ENCODE measurements at regions not wholly inside any gene's neighbourhood (a gene's known extent, or its start where the extent isn't known, plus 50 kb on each side); places are given as distances from the start of the nearest gene placed in this dataset.

GRCh38 chr18:40866968-40867367 lies 1088.1 kb upstream of the PIK3C3 start:
- Histone ChIP-seq H2BK20ac (ENCODE audit: low read length) (no peak overlapping the region), H3K36me3 (ENCODE audit: control insufficient read depth in 2 of 4, insufficient read depth in 4 of 4, low read length in 3 of 4) (no peaks in the 10 kb centered on the region), H3K4ac (replicated peaks; ENCODE audit: insufficient read length, low read depth, low read length) (no peak overlapping the region), H3K56ac (replicated peaks; ENCODE audit: insufficient read length, low read depth, low read length) (no peak overlapping the region), H3K9me3 (ENCODE audit: insufficient read depth in 2 of 2, low read depth in 1 of 2, low read length in 1 of 2) (no peaks in the 10 kb centered on the region; a peak in 1 of 4 replicates), H4K91ac (replicated peaks; ENCODE audit: insufficient read length, low read length) (no peak overlapping the region), H3K14ac (ENCODE audit: insufficient read length) (no peak overlapping the region), H4K5ac (ENCODE audit: insufficient read length, low read depth, low read length) (no peak overlapping the region), H2BK15ac (ENCODE audit: low read length) (no peak overlapping the region), H2BK120ac (replicated peaks; ENCODE audit: low read depth, low read length) (no peak overlapping the region), H3K79me2 (ENCODE audit: control insufficient read depth in 1 of 2, insufficient read depth in 2 of 2, low read length in 2 of 2) (no peaks in the 10 kb centered on the region), H3K27ac (ENCODE audit: low read depth, low read length) (no peak overlapping the region), H3K23ac (ENCODE audit: insufficient read length) (no peak overlapping the region), H3K9ac (replicated peaks in 1 of 4; ENCODE audit: extremely low read depth in 1 of 4, low read depth in 3 of 4, low read length in 3 of 4) (no peak overlapping the region), H3K4me3 (ENCODE audit: extremely low read depth in 1 of 4, insufficient read depth in 2 of 4, low read depth in 3 of 4, low read length in 4 of 4) (no peak overlapping the region), H4K8ac (ENCODE audit: extremely low read depth, insufficient read depth, low read length) (no peak overlapping the region), H3K79me1 (ENCODE audit: low read depth, low read length) (no peaks in the 10 kb centered on the region), H2AK5ac (ENCODE audit: low read depth, low read length) (no peak overlapping the region), H2AFZ (ENCODE audit: low read length) (no peak overlapping the region), H3K27me3 (replicated peaks in 1 of 4; ENCODE audit: control insufficient read depth in 3 of 4, extremely low read depth in 1 of 4, insufficient read depth in 3 of 4, low read length in 3 of 4) (no peaks in the 10 kb centered on the region), H3K4me2 (ENCODE audit: insufficient read depth in 1 of 2, low read depth in 2 of 2, low read length in 2 of 2) (no peak overlapping the region), H3K4me1 (replicated peaks in 1 of 4; ENCODE audit: control insufficient read depth in 3 of 4, insufficient read depth in 4 of 4, low read length in 3 of 4) (no peaks in the 10 kb centered on the region), H3K23me2 (ENCODE audit: low read depth, low read length) (no peaks in the 10 kb centered on the region), H2BK12ac (ENCODE audit: low read depth, low read length) (no peak overlapping the region), H3K18ac (ENCODE audit: extremely low read depth, low read length) (no peak overlapping the region), H2BK5ac (ENCODE audit: low read depth, low read length) (no peak overlapping the region), H4K20me1 (replicated peaks in 1 of 2; ENCODE audit: control insufficient read depth in 1 of 2, insufficient read depth in 2 of 2, low read length in 2 of 2) (no peaks in the 10 kb centered on the region)
- WGBS, 2 experiments (ENCODE audit: extremely low coverage in 1 of 2, insufficient coverage in 1 of 2, insufficient read length in 1 of 2, insufficient replicate concordance in 2 of 2, low coverage in 1 of 2, low lambda C conversion rate in 2 of 2, missing lambda C conversion rate in 1 of 2): 92% methylated on average over 3 of the region's 3 CpGs; no CpG with 5 or more reads in 1 of the 2 experiments
- ChIA-PET POLR2A (ENCODE audit: partially characterized antibody) (no interaction called here), CTCF (ENCODE audit: partially characterized antibody) (no interaction called here)
- FAIRE-seq (no peak), DNase-seq (ENCODE audit: low read depth in 1 of 2, low spot score in 2 of 2) (no peak)
- TF ChIP-seq CHD1 (IDR thresholded peaks at IDR 0.05; ENCODE audit: low read depth, low read length) (no peak), POLR2AphosphoS5 (IDR thresholded peaks at IDR 0.05; ENCODE audit: low read depth, low read length) (no peak), TCF12 (IDR thresholded peaks at IDR 0.05; ENCODE audit: low read depth, low read length) (no peak), SIN3A (conservative IDR thresholded peaks at IDR 0.05 in 1 of 2, IDR thresholded peaks at IDR 0.05 in 1 of 2; ENCODE audit: low read depth in 1 of 2, low read length in 2 of 2) (no peak), HDAC6 (IDR thresholded peaks at IDR 0.05; ENCODE audit: low read depth, low read length) (no peak), SP1 (IDR thresholded peaks at IDR 0.05; ENCODE audit: low read depth, low read length) (no peak), CHD2 (IDR thresholded peaks at IDR 0.05; ENCODE audit: low read length) (no peak), YY1 (IDR thresholded peaks at IDR 0.05; ENCODE audit: low read depth, low read length) (no peak), TEAD4 (IDR thresholded peaks at IDR 0.05; ENCODE audit: low read depth, low read length) (no peak), JUND (IDR thresholded peaks at IDR 0.05; ENCODE audit: low read length) (no peak), ZNF274 (IDR thresholded peaks at IDR 0.05; ENCODE audit: borderline replicate concordance, extremely low read depth, low read length) (no peak), RBBP5 (IDR thresholded peaks at IDR 0.05; ENCODE audit: borderline replicate concordance, low read depth, low read length) (no peak), EGR1 (IDR thresholded peaks at IDR 0.05; ENCODE audit: borderline replicate concordance, low read depth, low read length) (no peak), EZH2 (IDR thresholded peaks at IDR 0.05; ENCODE audit: low read depth, low read length, severe bottlenecking) (no peak), KDM4A (IDR thresholded peaks at IDR 0.05; ENCODE audit: low read depth, low read length, severe bottlenecking) (no peak), CBX8 (IDR thresholded peaks at IDR 0.05; ENCODE audit: borderline replicate concordance, low read depth, low read length) (no peak), PHF8 (conservative IDR thresholded peaks at IDR 0.05; ENCODE audit: low read depth, low read length) (no peak)

Data from H1 (cell line).